Endothelial cell of umbilical vein (primary cell): ENCODE measurements at regions not wholly inside any gene's neighbourhood (a gene's known extent, or its start where the extent isn't known, plus 50 kb on each side); places are given as distances from the start of the nearest gene placed in this dataset.

ENCODE experiments used
- BruUV-seq: library from RNA; stranded (reverse); fragments of 400-500 nt; replicated peaks from 2 replicates; lab custom pipeline; 2021; lab: Mats Ljungman, UMichigan
- CTCF ChIA-PET: fragments of 300-600, 350-600 bp; sonication (Branson Sonifier 250); formaldehyde crosslinking; loops from one replicate; lab custom pipeline; 2021; ENCODE audit warnings: antibody characterized with exemption, inconsistent platforms; lab: Charles Lee
- POLR2A ChIA-PET: fragments of 300-600, 350-600 bp; sonication (Branson Sonifier 250); formaldehyde crosslinking; loops from one replicate; lab custom pipeline; 2021; ENCODE audit warnings: antibody characterized with exemption, inconsistent platforms; lab: Charles Lee
- DNase-seq: peaks from one replicate; pipeline ENCODE4 v3.0.0-alpha.2; 2011; ENCODE audit warnings: low read depth, low spot score
- FAIRE-seq: peaks from 2 replicates; lab custom pipeline; 2011; peaks lifted over from hg19 to GRCh38; lab: Jason Lieb, UNC
- H2AFZ ChIP-seq: 2 replicates; pipeline ENCODE4 v1.6.0; 2012; ENCODE audit warnings: low read depth, low read length, control low read depth, inconsistent platforms
- H3K27ac ChIP-seq: 2 replicates; pipeline ENCODE4 v1.5.1; 2011; ENCODE audit warnings: low read depth, mild to moderate bottlenecking, control low read depth, low read length, moderate library complexity; ENCODE audit not compliant: insufficient read depth
- H3K27me3 ChIP-seq, 2 experiments: 2 replicates each; pipeline versions ENCODE4 v1.6.0 to v1.6.1; 2011; ENCODE audit warnings: low read length in 2 of 2, mixed read lengths in 1 of 2; ENCODE audit not compliant: control insufficient read depth in 2 of 2, insufficient read depth in 2 of 2
- H3K36me3 ChIP-seq, 2 experiments: 2 replicates in 1 of 2; 3 replicates in 1 of 2; pipeline ENCODE4 v1.5.1; 2011; ENCODE audit warnings: low read length in 2 of 2, mild to moderate bottlenecking in 1 of 2, moderate library complexity in 1 of 2; ENCODE audit not compliant: control insufficient read depth in 2 of 2, insufficient read depth in 2 of 2; ENCODE audit errors: extremely low read depth in 1 of 2
- H3K4me1 ChIP-seq: 3 replicates; pipeline ENCODE4 v1.5.1; 2011; ENCODE audit warnings: mild to moderate bottlenecking, low read length; ENCODE audit not compliant: control insufficient read depth, insufficient read depth; ENCODE audit errors: extremely low read depth
- H3K4me2 ChIP-seq: 2 replicates; pipeline ENCODE4 v1.6.1; 2011; ENCODE audit warnings: low read length, control low read depth, mixed read lengths; ENCODE audit not compliant: insufficient read depth
- H3K4me3 ChIP-seq, 3 experiments: fragments of 200-600 bp in 1 of 3; sonication (generic), shearing (Covaris generic) in 1 of 3; replicated peaks in 1 of 3; 2 replicates each; pipeline ENCODE4 v1.5.1; 2011 to 2016; ENCODE audit warnings: control low read depth in 3 of 3, low read length in 3 of 3, mild to moderate bottlenecking in 2 of 3, inconsistent platforms in 1 of 3, low read depth in 1 of 3, moderate library complexity in 1 of 3; ENCODE audit not compliant: insufficient read depth in 1 of 3
- H3K79me2 ChIP-seq: 2 replicates; pipeline ENCODE4 v1.6.0; 2012; ENCODE audit warnings: low read length, inconsistent platforms; ENCODE audit not compliant: control insufficient read depth, insufficient read depth
- H3K9ac ChIP-seq: replicated peaks from 2 replicates; pipeline ENCODE3; 2011; ENCODE audit warnings: low read length, control low read depth; ENCODE audit not compliant: insufficient read depth; ENCODE audit errors: extremely low read depth
- H3K9me1 ChIP-seq: replicated peaks from 3 replicates; pipeline ENCODE4 v1.6.0; 2011; ENCODE audit warnings: mild to moderate bottlenecking, low read length; ENCODE audit not compliant: control insufficient read depth, insufficient read depth; ENCODE audit errors: extremely low read depth
- H3K9me3 ChIP-seq: replicated peaks from 2 replicates; pipeline ENCODE4 v1.5.1; 2012; ENCODE audit warnings: low read length, inconsistent platforms; ENCODE audit not compliant: control insufficient read depth, insufficient read depth
- H4K20me1 ChIP-seq: replicated peaks from 2 replicates; pipeline ENCODE3; 2011; ENCODE audit warnings: mild to moderate bottlenecking, low read length; ENCODE audit not compliant: control insufficient read depth, insufficient read depth; ENCODE audit errors: extremely low read depth
- CTCF ChIP-seq, 2 donors: IDR thresholded peaks; 1 replicate in 1 of 2; 2 replicates in 1 of 2; pipeline ENCODE4 v1.5.1; 2011; ENCODE audit warnings: low read length in 2 of 2, mild to moderate bottlenecking in 2 of 2, moderate library complexity in 2 of 2, control low read depth in 1 of 2, inconsistent platforms in 1 of 2, low read depth in 1 of 2; ENCODE audit not compliant: insufficient read depth in 1 of 2; ENCODE audit errors: extremely low read depth in 1 of 2
- EZH2 ChIP-seq: IDR thresholded peaks from 2 replicates; pipeline ENCODE4 v1.6.1; 2012; ENCODE audit warnings: borderline replicate concordance, low read depth, mild to moderate bottlenecking, moderate library complexity, low read length, inconsistent platforms; ENCODE audit not compliant: severe bottlenecking
- FOS ChIP-seq: IDR thresholded peaks from 2 replicates; pipeline ENCODE4 v1.6.1; 2011; ENCODE audit warnings: mild to moderate bottlenecking, low read length, moderate library complexity, borderline replicate concordance; ENCODE audit not compliant: insufficient read depth
- GATA2 ChIP-seq: IDR thresholded peaks from 2 replicates; pipeline ENCODE4 v1.7.0; 2011; ENCODE audit warnings: low read depth, mild to moderate bottlenecking, moderate library complexity, mixed read lengths, low read length; ENCODE audit not compliant: insufficient read length, insufficient read depth
- JUN ChIP-seq: IDR thresholded peaks from 2 replicates; pipeline ENCODE4 v1.6.1; 2011; ENCODE audit warnings: borderline replicate concordance, low read depth; ENCODE audit not compliant: insufficient read length, insufficient read depth
- MAX ChIP-seq: IDR thresholded peaks from 2 replicates; pipeline ENCODE4 v1.6.1; 2011; ENCODE audit not compliant: insufficient read depth, insufficient read length
- MYC ChIP-seq: IDR thresholded peaks from one replicate; pipeline ENCODE4 v1.6.1; 2011; ENCODE audit warnings: mild to moderate bottlenecking, low read depth, low read length
- POLR2A ChIP-seq: IDR thresholded peaks from 2 replicates; pipeline ENCODE4 v1.6.1; 2012; ENCODE audit warnings: low read depth, mild to moderate bottlenecking, control low read depth, low read length
- POLR2AphosphoS5 ChIP-seq: IDR thresholded peaks from 2 replicates; pipeline ENCODE4 v1.6.1; 2012; ENCODE audit warnings: low read depth, mild to moderate bottlenecking, control low read depth, low read length, moderate library complexity; ENCODE audit not compliant: insufficient read depth
- dilution Hi-C: fragments of 300-500 bp; cut with MboI; formaldehyde crosslinking; loops from one replicate; pipeline ENCODE4 v1.15.0; 2019; ENCODE audit warnings: low sequenced_read_pairs; ENCODE audit not compliant: extremely low pct_ligation_motif_present
- intact Hi-C: fragments of 100-400 bp; cut with micrococcal nuclease; formaldehyde crosslinking; loops from one replicate; pipeline ENCODE4 v1.10.0; 2022

GRCh38 chr9:115877852-115878438 is 275.6 kb upstream of the PAPPA start:
- ChIA-PET CTCF (no interaction called here), POLR2A (no interaction called here)
- FAIRE-seq = no peak
- intact Hi-C loops (no loop called here), dilution Hi-C loops (no loop called here)
- Histone ChIP-seq H3K27ac (no peak overlapping the region), H3K9me1 (no peaks in the 10 kb centered on the region), H4K20me1 (no peaks in the 10 kb centered on the region), H3K4me1 (no peaks in the 10 kb centered on the region), H3K27me3 (no peaks in the 10 kb centered on the region), H3K9me3 (no peaks in the 10 kb centered on the region), H3K4me3 (no peak overlapping the region), H2AFZ (no peak overlapping the region), H3K4me2 (no peak overlapping the region), H3K9ac (no peak overlapping the region), H3K79me2 (no peaks in the 10 kb centered on the region), H3K36me3 (no peaks in the 10 kb centered on the region)
- DNase-seq = no peak
- BruUV-seq = no TSS peak
- TF ChIP-seq POLR2AphosphoS5 (no peak), CTCF (IDR thresholded peaks at IDR 0.05; ENCODE audit: extremely low read depth in 1 of 2, insufficient read depth in 1 of 2, low read depth in 1 of 2, low read length in 2 of 2) (no peak), FOS (no peak), EZH2 (no peak), MAX (no peak), POLR2A (no peak), JUN (no peak), GATA2 (no peak), MYC (no peak)
